ENCODE measurements at regions not wholly inside any gene's neighbourhood (a gene's known extent, or its start where the extent isn't known, plus 50 kb on each side); places are given as distances from the start of the nearest gene placed in this dataset.

- TF ChIP-seq EZH2 (IDR thresholded peaks at IDR 0.05) (no peak), EZH2phosphoT487 (IDR thresholded peaks at IDR 0.05) (no peak), CTCF (IDR thresholded peaks at IDR 0.05) (no peak)
- Histone ChIP-seq H3K9me3 (ENCODE audit: low read depth) (no peaks in the 10 kb centered on the region), H3K36me3 (no peaks in the 10 kb centered on the region), H4K20me1 (ENCODE audit: low read depth) (no peaks in the 10 kb centered on the region), H3K79me2 (ENCODE audit: low read depth) (no peaks in the 10 kb centered on the region), H3F3A (ENCODE audit: low read depth) (no peaks in the 10 kb centered on the region), H3K9ac (no peak overlapping the region), H3K4me1 (no peaks in the 10 kb centered on the region), H3K4me3 (no peak overlapping the region), H3K27me3 (no peaks in the 10 kb centered on the region), H3K4me2 (no peak overlapping the region), H2AFZ (replicated peaks) (no peak overlapping the region), H3K27ac (no peak overlapping the region)
- no peaks in the 10 kb centered on the region for H3K36me3 Mint-ChIP-seq
- no peaks in the 10 kb centered on the region for H3K9me3 Mint-ChIP-seq
- DNase-seq (ENCODE audit: low spot score): no peak
- no peak overlapping the region for H3K27ac Mint-ChIP-seq
- H3K27me3 Mint-ChIP-seq (ENCODE audit: insufficient read depth, low read depth): no peaks in the 10 kb centered on the region
- H3K4me3 Mint-ChIP-seq: no peak overlapping the region
- H3K4me1 Mint-ChIP-seq: no peaks in the 10 kb centered on the region
Observed at GRCh38 chr12:28955491-28955890, 193.6 kb upstream of the FAR2 start.

- no peaks in the 10 kb centered on the region for H3K4me1 ChIP-seq
- no peak for DNase-seq (ENCODE audit: low spot score)
- no peaks in the 10 kb centered on the region for H3K9me3 ChIP-seq (ENCODE audit: low read depth)
- H4K20me1 ChIP-seq (ENCODE audit: low read depth): no peaks in the 10 kb centered on the region
- no peaks in the 10 kb centered on the region for H3K27me3 ChIP-seq
- Mint-ChIP-seq H3K36me3 (no peaks in the 10 kb centered on the region), H3K4me1 (no peaks in the 10 kb centered on the region), H3K27ac (no peak overlapping the region), H3K4me3 (no peak overlapping the region), H3K27me3 (ENCODE audit: insufficient read depth, low read depth) (no peaks in the 10 kb centered on the region), H3K9me3 (no peaks in the 10 kb centered on the region)
- H3K4me2 ChIP-seq: no peak overlapping the region
- TF ChIP-seq EZH2phosphoT487 (IDR thresholded peaks at IDR 0.05) (no peak), CTCF (IDR thresholded peaks at IDR 0.05) (no peak), EZH2 (IDR thresholded peaks at IDR 0.05) (no peak)
- H3K9ac ChIP-seq: no peak overlapping the region
- H2AFZ ChIP-seq (replicated peaks): no peak overlapping the region
- H3K79me2 ChIP-seq (ENCODE audit: low read depth): no peaks in the 10 kb centered on the region
- H3K4me3 ChIP-seq: no peak overlapping the region
- no peaks in the 10 kb centered on the region for H3F3A ChIP-seq (ENCODE audit: low read depth)
- no peak overlapping the region for H3K27ac ChIP-seq
- no peaks in the 10 kb centered on the region for H3K36me3 ChIP-seq
Observed at GRCh38 chr12:28955931-28956330, 193.1 kb upstream of the FAR2 start.

- no peak overlapping the region for H3K27ac ChIP-seq
- no peaks in the 10 kb centered on the region for H3K4me1 Mint-ChIP-seq
- no peak overlapping the region for H3K27ac Mint-ChIP-seq
- H3K9me3 ChIP-seq (ENCODE audit: low read depth): no peaks in the 10 kb centered on the region
- no peaks in the 10 kb centered on the region for H3K36me3 ChIP-seq
- no peak overlapping the region for H2AFZ ChIP-seq (replicated peaks)
- no peak overlapping the region for H3K9ac ChIP-seq
- no peak overlapping the region for H3K4me2 ChIP-seq
- H3K4me3 Mint-ChIP-seq: no peak overlapping the region
- H3K4me1 ChIP-seq: no peaks in the 10 kb centered on the region
- H3F3A ChIP-seq (ENCODE audit: low read depth): no peaks in the 10 kb centered on the region
- H3K36me3 Mint-ChIP-seq: no peaks in the 10 kb centered on the region
- no peak for DNase-seq (ENCODE audit: low spot score)
- H3K27me3 Mint-ChIP-seq (ENCODE audit: insufficient read depth, low read depth): no peaks in the 10 kb centered on the region
- no peaks in the 10 kb centered on the region for H3K79me2 ChIP-seq (ENCODE audit: low read depth)
- H3K4me3 ChIP-seq: no peak overlapping the region
- no peaks in the 10 kb centered on the region for H4K20me1 ChIP-seq (ENCODE audit: low read depth)
- H3K9me3 Mint-ChIP-seq: no peaks in the 10 kb centered on the region
- H3K27me3 ChIP-seq: no peaks in the 10 kb centered on the region
- TF ChIP-seq CTCF (IDR thresholded peaks at IDR 0.05) (no peak), EZH2 (IDR thresholded peaks at IDR 0.05) (no peak), EZH2phosphoT487 (IDR thresholded peaks at IDR 0.05) (no peak)
Observed at GRCh38 chr12:28958553-28959195, 190.4 kb upstream of the FAR2 start.
